Activated naive CD4-positive, alpha-beta T cell treated with anti-CD3 and anti-CD28 coated beads, Interleukin-2, amount 50 U/mL, for 16 hours (primary cell): ENCODE measurements at regions not wholly inside any gene's neighbourhood (a gene's known extent, or its start where the extent isn't known, plus 50 kb on each side); places are given as distances from the start of the nearest gene placed in this dataset.

ENCODE experiments used
- DNase-seq: peaks from one replicate; pipeline ENCODE4 v3.0.0-alpha.2; 2020

- DNase-seq: no peak
Measured at GRCh38 chr10:126787201-126787600, 116.7 kb upstream of the C10orf90 start.

GRCh38 chr10:126795318-126795717, 109.9 kb upstream of the DOCK1 start:
- DNase-seq: no peak

- no peak for DNase-seq
Measured at GRCh38 chr10:126798649-126799048, 106.6 kb upstream of the DOCK1 start.

DNA sequence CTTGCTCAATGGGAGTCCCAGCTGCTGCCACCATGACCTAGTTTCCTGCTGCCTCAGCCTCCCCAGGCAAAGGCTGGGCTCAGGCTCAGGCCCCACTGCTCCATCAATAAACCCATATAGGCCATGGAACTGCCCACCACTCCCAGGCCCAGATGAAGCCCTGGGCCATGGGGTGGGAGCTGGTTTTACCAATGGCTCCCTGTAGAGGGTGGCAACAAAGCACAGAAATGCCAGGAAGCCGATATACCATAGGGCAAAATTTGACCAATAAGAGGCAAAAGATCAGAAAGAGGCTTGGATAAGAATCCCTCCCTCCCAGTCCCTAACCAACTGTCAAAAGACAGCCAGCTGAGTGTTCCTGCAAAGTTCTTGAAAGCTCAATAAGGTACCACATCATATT, 101.8 kb upstream of the DOCK1 start:
- no peak for DNase-seq

- no peak for DNase-seq
Measured at GRCh38 chr10:126804396-126804795, 100.8 kb upstream of the DOCK1 start.

- DNase-seq: no peak
Measured at GRCh38 chr10:126806498-126806897, 98.7 kb upstream of the DOCK1 start.

DNA sequence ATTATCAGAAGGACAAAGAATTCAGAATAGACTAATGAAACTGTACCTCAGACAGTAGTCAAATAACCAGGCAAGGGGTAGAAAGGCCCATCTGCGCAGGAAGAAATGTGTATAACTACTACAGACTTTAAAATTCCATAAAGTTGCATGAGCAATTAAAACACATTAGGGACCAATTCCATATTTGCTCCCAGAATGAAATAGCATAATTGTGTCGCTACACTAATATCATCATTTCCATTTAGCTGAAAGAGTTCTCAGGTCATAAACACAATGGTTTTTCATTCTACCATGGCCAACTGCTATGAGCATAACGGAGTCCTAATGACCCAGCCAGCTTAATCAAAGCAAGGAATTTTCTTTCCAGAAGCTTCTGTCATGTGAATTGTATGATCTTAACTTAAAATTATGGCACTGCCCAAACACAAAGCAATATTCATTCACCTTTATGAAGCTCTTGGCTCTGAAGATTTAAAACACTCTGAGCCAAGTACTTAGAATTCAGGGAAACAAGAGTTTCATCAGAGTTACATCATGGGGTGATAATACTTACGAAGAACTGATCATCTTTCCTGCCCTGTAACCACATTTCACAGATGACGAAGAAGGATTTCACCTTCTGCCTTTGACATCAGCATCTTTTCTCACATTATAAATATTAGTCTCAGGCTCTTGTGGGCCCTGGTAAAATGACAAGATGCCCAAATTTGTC, 98.1 kb upstream of the DOCK1 start:
- no peak for DNase-seq

- DNase-seq: no peak
Measured at GRCh38 chr10:126808103-126808502, 97.1 kb upstream of the DOCK1 start.

GRCh38 chr10:126813432-126813831, 91.8 kb upstream of the DOCK1 start:
- DNase-seq: no peak

GRCh38 chr10:126833542-126833941, 71.7 kb upstream of the DOCK1 start:
- DNase-seq: no peak

DNA sequence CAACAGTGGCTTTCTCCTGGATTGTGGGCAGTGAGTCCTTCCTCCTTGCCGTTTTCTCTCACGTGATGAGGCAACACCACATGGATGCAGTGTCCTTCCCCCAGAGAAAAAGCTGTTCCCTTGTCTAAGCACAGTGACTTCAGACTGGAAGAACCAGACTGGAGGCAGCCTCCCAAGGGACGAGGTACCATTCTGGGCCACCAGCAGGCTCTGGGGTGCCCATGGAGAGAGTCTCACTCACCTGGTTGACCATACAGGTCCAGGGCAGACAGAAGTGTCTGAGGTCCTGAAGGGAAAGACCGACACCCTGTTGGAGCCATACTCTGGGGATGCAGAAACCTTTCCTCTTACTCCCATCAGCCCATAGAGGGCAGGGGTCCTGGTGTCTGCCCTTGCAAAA, 69.2 kb upstream of the DOCK1 start:
- no peak for DNase-seq

- DNase-seq: no peak
Measured at GRCh38 chr10:126838316-126838715, 66.9 kb upstream of the DOCK1 start.

DNA sequence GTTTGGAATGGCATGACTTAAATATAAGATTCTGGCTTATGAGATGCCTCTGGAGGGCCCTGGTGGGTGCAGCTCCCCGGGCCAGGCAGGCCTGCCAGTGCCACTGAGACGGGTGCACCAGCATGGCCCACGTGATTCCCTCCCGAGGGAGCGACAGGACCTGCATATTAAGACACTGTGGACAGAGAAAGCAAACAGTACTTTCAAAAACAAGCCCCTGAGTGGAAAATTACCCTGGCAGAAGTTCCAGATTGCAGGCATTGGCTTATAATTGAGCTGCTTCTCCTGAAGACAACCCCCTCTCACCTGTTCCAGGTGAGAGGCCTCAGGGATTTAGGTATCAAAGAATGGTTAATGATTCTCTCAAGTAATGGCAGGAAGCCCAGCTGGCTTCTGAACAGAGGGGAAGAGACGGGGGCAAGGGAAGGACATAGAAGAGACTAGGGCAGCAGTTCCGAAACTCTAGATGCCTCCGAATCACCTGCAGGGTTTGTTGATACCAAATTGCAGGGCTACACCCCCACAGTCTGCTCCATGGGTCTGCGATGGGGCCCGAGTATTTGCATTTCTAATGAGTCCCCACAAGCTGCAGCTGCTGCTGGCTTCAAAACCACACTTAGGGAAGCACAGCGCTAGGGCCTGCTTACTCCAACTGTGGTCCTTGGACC, 66.0 kb upstream of the DOCK1 start:
- DNase-seq: no peak

DNA sequence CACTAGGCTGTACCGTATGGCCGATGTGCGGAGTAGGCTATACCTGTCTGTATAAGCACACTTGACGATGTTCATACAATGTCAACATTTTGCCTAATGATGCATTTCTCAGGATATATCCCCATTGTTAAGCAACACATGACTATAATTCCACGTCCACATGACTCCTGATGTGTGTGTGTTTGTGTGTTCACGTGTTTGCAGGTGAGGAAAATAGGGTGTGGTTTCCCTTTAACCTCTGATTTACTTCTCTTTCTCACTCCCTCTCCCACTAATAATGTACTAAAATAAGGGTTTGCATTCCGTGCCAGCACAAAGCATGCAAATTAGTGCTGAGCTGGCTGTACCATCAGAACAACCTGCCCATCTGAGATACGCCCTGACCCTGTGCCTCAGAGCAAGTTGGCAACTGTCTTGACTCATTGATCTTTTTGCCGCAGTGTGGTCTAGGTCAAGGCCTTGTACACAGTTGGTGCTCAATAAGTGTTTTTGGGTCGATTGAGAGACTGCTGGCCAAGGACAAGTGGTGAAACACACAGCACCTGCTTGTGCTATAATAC, 64.6 kb upstream of the DOCK1 start:
- DNase-seq: no peak

GRCh38 chr10:126841341-126841895, 63.8 kb upstream of the DOCK1 start:
- no peak for DNase-seq

DNA sequence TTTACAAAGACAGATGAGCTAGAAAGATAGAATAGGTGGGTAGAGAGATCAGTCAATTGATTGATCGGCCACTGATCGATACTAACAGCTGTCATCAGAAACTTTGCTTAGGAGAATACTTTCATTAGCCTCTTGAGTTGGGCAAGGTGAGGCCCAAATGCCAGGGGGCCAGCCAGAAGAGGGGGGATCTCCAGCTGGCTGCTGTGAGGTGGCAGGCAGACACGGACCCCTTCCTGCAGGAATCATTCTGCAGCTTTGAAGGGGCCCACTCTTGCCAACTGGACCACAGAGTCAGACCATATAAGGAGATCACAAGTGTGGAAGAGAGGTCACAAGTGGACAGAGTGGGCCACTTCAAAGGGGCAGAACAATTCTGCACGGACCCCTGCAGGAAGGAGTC, 62.9 kb upstream of the DOCK1 start:
- no peak for DNase-seq

GRCh38 chr10:126842836-126843235, 62.4 kb upstream of the DOCK1 start:
- DNase-seq: no peak

DNA sequence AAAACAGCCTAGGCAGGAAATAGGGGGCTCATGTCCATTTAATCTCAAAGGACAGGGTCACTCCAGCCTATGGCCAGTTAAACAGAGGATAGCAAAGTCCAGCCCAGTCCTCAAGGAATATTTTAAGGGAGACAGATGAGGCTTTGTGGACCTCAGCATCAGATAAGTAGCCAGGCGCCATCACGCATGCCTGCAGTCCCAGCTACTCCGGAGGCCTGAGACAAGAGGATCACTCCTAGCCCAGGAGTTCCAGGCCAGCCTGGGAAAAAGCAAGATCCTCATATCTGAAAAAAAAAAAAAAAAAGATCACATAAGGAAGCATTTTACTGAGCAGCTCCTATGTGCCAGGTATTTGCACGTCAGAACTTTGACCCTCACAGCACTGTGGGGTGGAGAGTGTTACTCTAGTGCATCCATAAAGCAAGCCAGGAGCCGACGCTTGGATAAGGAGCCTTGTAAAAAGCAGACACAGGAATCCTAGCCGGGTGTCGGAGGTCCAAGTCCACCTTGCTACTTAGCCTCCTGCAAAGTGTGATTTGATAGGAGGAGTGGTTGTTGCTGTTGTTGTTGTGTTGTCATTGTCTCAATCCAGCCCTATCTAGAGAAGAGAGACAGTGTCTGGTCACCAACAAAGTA, 61.8 kb upstream of the DOCK1 start:
- DNase-seq: no peak

DNA sequence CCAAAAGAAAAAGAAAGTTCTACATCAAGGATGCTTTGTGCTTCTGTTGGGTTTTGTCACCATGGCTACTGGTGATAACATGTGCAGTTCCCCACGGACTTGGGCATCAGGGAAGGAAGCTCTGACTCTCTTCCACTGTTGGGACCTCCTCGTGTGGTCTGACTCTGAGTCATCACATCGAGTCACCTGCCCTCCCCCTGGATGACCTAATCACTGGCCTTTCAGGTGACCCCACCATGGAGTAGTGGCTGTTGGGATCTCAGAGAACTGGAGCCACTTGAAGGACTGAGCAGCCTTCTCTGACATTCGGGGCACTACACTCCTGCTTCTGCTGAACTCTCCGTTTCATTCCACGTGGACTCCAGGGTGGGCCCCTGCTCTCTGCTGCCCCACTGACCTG, 60.8 kb upstream of the DOCK1 start:
- DNase-seq: no peak

DNA sequence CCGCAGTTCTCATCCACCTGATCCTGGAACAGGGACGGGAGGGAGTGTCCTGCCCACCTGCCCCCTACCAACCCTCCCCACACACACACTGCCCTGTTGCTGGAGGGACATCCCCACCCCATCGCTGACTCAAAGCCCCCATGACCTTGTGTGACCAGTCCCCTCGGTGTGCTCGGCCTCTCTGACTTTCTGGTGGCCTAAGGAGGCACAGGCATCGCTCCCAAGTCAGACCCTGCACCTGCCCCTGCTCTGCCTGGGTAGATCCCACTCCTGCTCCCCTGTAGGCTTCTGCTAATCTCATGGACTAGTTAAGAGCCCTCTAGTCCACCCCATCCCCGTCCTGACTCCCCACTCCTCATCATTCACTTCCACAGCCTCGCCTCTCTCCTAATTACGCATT, 58.8 kb upstream of the DOCK1 start:
- no peak for DNase-seq

DNA sequence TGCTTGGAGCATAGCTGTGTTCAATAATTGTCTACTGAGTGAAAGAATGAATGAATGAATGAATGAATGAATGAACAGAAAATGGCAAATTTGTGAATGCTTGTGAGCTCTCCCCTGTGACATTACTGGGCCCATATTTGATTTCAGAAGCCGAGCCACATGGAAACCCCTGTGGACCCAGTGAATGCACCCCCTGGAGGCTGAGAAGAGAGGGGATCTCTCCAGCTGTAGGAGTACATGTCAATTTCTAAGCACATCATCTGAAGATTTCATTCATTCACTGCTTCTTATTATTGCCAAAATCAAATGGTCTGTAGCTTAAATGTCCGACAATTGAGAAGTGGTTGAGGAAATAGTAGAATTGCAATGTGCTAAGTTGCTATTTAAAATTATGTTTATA, 58.3 kb upstream of the DOCK1 start:
- DNase-seq: no peak

DNA sequence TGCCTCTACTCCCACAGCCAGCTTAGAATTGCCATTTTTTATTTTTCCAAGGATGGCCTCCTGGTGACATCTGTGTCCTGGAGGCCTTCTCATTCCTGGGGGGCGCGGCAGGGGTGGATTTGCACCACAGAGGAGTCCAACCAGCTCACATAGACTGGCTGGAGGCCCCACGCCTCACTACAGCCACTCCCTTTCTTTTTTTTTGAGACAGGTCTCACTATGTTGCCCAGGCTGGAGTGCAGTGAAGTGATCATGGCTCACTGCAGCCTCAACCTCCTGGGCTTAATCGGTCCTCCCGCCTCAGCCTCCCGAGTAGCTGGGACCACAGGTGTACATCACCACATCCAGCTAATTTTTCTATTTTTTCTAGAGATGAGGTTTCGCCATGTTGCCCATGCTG, 57.6 kb upstream of the DOCK1 start:
- no peak for DNase-seq

- no peak for DNase-seq
Measured at GRCh38 chr10:126849646-126850045, 55.6 kb upstream of the DOCK1 start.
